ENCODE measurements at regions not wholly inside any gene's neighbourhood (a gene's known extent, or its start where the extent isn't known, plus 50 kb on each side); places are given as distances from the start of the nearest gene placed in this dataset.

- no peak for TF ChIP-seq CTCF (IDR thresholded peaks at IDR 0.05)
- no peak for TF ChIP-seq ZFX (IDR thresholded peaks at IDR 0.05; ENCODE audit: borderline replicate concordance)
Observed at GRCh38 chr3:69510481-69511030, 124.7 kb upstream of the FRMD4B start.

Data from 22Rv1 (cell line).